K562 (cell line): ENCODE measurements at regions not wholly inside any gene's neighbourhood (a gene's known extent, or its start where the extent isn't known, plus 50 kb on each side); places are given as distances from the start of the nearest gene placed in this dataset.

Experiments used
- ZNF318 ChIP-seq, 2 experiments: fragments of 450-650 bp; IDR thresholded peaks; 2 replicates each; pipeline ENCODE4 v1.6.1; 2016; ENCODE audit warnings: mild to moderate bottlenecking in 2 of 2, borderline replicate concordance in 1 of 2, low read depth in 1 of 2, moderate library complexity in 1 of 2

DNA sequence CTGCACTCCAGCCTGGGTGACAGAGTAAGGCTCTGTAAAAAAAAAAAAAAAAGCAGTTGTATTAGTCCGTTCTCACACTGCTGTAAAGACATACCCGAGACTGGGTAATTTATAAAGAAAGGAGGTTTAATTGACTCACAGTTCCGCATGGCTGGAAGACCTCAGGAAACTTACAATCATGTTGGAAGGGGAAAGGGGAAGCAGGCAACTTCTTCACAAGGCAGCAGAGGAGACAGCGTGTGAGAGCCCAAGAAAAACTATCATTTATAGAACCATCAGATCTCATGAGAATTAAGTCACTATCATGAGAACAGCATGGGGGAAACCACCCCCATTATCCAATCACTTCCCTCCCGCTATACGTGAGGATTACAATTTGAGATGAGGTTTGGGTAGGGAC is 151.7 kb upstream of the NR5A2 start (continued):
- TF ChIP-seq ZNF318 (IDR thresholded peaks at IDR 0.05; ENCODE audit: borderline replicate concordance in 1 of 2, low read depth in 1 of 2) = no peak
